ENCODE measurements at regions not wholly inside any gene's neighbourhood (a gene's known extent, or its start where the extent isn't known, plus 50 kb on each side); places are given as distances from the start of the nearest gene placed in this dataset.

GRCh38 chr18:25701821-25702220, 349.9 kb upstream of the ZNF521 start:
- Histone ChIP-seq H3F3A (replicated peaks; ENCODE audit: low read depth) (no peaks in the 10 kb centered on the region), H2AFZ (peak overlapping the region; percentile 57; the same call in 1 of the 2 replicates), H3K4me3 (no peak overlapping the region), H3K36me3 (ENCODE audit: insufficient read depth) (no peaks in the 10 kb centered on the region), H3K79me2 (replicated peaks; ENCODE audit: insufficient read depth) (no peaks in the 10 kb centered on the region), H3K4me2 (no peak overlapping the region), H4K20me1 (replicated peaks; ENCODE audit: insufficient read depth) (no peaks in the 10 kb centered on the region), H3K27me3 (ENCODE audit: insufficient read depth) (no peaks in the 10 kb centered on the region), H3K9me2 (ENCODE audit: insufficient read depth) (0 out of 2 replicates have a peak, but pooled peaks cover 15% of the 10 kb centered on the region), H3K4me1 (ENCODE audit: insufficient read depth) (no peaks in the 10 kb centered on the region), H3K27ac (ENCODE audit: low read depth) (no peak overlapping the region)
- no peaks in the 10 kb centered on the region for H3K27me3 Mint-ChIP-seq (ENCODE audit: insufficient read depth, low read depth, poor library complexity)
- H3K4me1 Mint-ChIP-seq: peaks cover 11% of the 10 kb centered on the region
- TF ChIP-seq STAT1 (IDR thresholded peaks at IDR 0.05; ENCODE audit: unreplicated experiment) (no peak), ZNF114 (CRISPR knock-in tag; IDR thresholded peaks at IDR 0.05) (no peak), ETS1 (IDR thresholded peaks at IDR 0.05) (no peak), JUNB (IDR thresholded peaks at IDR 0.05; ENCODE audit: unreplicated experiment) (no peak), REST (IDR thresholded peaks at IDR 0.05; ENCODE audit: unreplicated experiment) (no peak), ZNF462 (CRISPR knock-in tag; IDR thresholded peaks at IDR 0.05) (no peak), CREB1 (CRISPR knock-in tag; IDR thresholded peaks at IDR 0.05; ENCODE audit: low read depth) (no peak), CTCF (conservative IDR thresholded peaks at IDR 0.05; ENCODE audit: low read depth in 2 of 2) (no peak), EZH2phosphoT487 (IDR thresholded peaks at IDR 0.05; ENCODE audit: unreplicated experiment) (no peak), EZH2 (IDR thresholded peaks at IDR 0.05; ENCODE audit: low read depth, unreplicated experiment) (no peak), POLR2AphosphoS5 (IDR thresholded peaks at IDR 0.05; ENCODE audit: low read depth) (no peak), NANOG (IDR thresholded peaks at IDR 0.05; ENCODE audit: borderline replicate concordance) (no peak), ZNF331 (CRISPR knock-in tag; IDR thresholded peaks at IDR 0.05; ENCODE audit: low read depth) (no peak)
- ATAC-seq (no peak), DNase-seq (ENCODE audit: low spot score) (no peak)
- no peak overlapping the region for H3K27ac Mint-ChIP-seq
- no peaks in the 10 kb centered on the region for H3K36me3 Mint-ChIP-seq (ENCODE audit: low read depth)
- H3K4me3 Mint-ChIP-seq: no peak overlapping the region
- no peaks in the 10 kb centered on the region for H3K9me3 Mint-ChIP-seq

Measured in GM23338 (cell line).